ENCODE measurements at regions not wholly inside any gene's neighbourhood (a gene's known extent, or its start where the extent isn't known, plus 50 kb on each side); places are given as distances from the start of the nearest gene placed in this dataset.

GRCh38 chr13:103926118-103926517 is 859.9 kb upstream of the SLC10A2 start:
- TF ChIP-seq POLR2AphosphoS5 (IDR thresholded peaks at IDR 0.05; ENCODE audit: insufficient read depth in 1 of 2, low read depth in 1 of 2) (no peak), CTCF (IDR thresholded peaks at IDR 0.05) (no peak), POLR2A (IDR thresholded peaks at IDR 0.05) (no peak)

Measured in vagina (tissue), 2 donors.